Spleen (tissue), 7 donors: ENCODE measurements at regions not wholly inside any gene's neighbourhood (a gene's known extent, or its start where the extent isn't known, plus 50 kb on each side); places are given as distances from the start of the nearest gene placed in this dataset.

Source experiments
- POLR2AphosphoS5 ChIP-seq, 3 donors: sonication (generic); formaldehyde crosslinking; IDR thresholded peaks; one replicate each; pipeline ENCODE4 v1.5.1; 2017; ENCODE audit warnings: antibody characterized with exemption in 3 of 3
- TF ChIP-seq, protein P1 (sequence below), 11 experiments: fragments of 200-600 bp in 7 of 11; fragments of 450-650 bp in 4 of 11; sonication (generic) in 4 of 11; IDR thresholded peaks in 8 of 11; conservative IDR thresholded peaks in 3 of 11; 1 replicate in 7 of 11; 2 replicates in 4 of 11; pipeline versions ENCODE4 v1.4.0 to v1.8.0; 2016 to 2021; ENCODE audit warnings: antibody characterized with exemption in 11 of 11, inconsistent platforms in 4 of 11, mild to moderate bottlenecking in 1 of 11
- donor health status: DM: no; HTN: no; CAD: no; lungs with moderate emphysema.
- donor health status: DM: no; HTN: no; CAD: no.
- donor health status: DM: no; HTN: no; CAD: no.

- TF ChIP-seq, protein P1, sequence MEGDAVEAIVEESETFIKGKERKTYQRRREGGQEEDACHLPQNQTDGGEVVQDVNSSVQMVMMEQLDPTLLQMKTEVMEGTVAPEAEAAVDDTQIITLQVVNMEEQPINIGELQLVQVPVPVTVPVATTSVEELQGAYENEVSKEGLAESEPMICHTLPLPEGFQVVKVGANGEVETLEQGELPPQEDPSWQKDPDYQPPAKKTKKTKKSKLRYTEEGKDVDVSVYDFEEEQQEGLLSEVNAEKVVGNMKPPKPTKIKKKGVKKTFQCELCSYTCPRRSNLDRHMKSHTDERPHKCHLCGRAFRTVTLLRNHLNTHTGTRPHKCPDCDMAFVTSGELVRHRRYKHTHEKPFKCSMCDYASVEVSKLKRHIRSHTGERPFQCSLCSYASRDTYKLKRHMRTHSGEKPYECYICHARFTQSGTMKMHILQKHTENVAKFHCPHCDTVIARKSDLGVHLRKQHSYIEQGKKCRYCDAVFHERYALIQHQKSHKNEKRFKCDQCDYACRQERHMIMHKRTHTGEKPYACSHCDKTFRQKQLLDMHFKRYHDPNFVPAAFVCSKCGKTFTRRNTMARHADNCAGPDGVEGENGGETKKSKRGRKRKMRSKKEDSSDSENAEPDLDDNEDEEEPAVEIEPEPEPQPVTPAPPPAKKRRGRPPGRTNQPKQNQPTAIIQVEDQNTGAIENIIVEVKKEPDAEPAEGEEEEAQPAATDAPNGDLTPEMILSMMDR (IDR thresholded peaks at IDR 0.05 in 8 of 11, conservative IDR thresholded peaks at IDR 0.05 in 3 of 11) = no peak
- no peak for TF ChIP-seq POLR2AphosphoS5 (IDR thresholded peaks at IDR 0.05)
These were observed 176.9 kb upstream of the PPP1R2C start for GRCh38 chrX:42954880-42955279.
